ENCODE measurements at regions not wholly inside any gene's neighbourhood (a gene's known extent, or its start where the extent isn't known, plus 50 kb on each side); places are given as distances from the start of the nearest gene placed in this dataset.

DNA sequence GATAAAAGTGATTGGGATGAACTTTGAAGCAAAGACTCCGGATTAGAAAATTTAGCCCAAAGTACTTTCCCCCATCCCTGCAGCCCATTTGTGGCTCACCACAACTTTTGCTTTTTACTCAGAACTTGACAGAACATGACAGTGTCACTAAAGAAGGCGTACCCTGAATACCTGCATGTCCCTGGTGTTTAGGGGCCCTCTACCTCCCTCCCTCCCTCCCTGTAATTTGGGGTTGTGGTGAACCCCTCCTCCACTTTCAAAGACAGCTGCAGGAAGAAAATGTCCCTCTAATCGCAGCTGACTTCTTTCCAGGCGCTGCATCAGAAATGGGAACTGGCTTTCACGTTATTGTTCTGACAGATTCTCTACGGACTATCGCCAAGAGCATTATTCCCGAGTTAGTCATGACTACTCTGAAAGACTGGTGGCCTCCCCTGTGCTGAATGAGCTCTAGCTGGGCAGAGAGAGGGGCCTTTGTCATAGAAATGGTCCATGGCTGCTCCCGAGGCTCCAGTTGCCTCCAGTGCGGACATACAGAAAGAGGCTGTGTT is 93.2 kb upstream of the ARHGEF3 start:
- TF ChIP-seq POLR2A (IDR thresholded peaks at IDR 0.05; ENCODE audit: low read depth, low read length): no peak
- TF ChIP-seq MXI1 (IDR thresholded peaks at IDR 0.05; ENCODE audit: borderline replicate concordance, low read depth, low read length): no peak
- TF ChIP-seq, protein P1, sequence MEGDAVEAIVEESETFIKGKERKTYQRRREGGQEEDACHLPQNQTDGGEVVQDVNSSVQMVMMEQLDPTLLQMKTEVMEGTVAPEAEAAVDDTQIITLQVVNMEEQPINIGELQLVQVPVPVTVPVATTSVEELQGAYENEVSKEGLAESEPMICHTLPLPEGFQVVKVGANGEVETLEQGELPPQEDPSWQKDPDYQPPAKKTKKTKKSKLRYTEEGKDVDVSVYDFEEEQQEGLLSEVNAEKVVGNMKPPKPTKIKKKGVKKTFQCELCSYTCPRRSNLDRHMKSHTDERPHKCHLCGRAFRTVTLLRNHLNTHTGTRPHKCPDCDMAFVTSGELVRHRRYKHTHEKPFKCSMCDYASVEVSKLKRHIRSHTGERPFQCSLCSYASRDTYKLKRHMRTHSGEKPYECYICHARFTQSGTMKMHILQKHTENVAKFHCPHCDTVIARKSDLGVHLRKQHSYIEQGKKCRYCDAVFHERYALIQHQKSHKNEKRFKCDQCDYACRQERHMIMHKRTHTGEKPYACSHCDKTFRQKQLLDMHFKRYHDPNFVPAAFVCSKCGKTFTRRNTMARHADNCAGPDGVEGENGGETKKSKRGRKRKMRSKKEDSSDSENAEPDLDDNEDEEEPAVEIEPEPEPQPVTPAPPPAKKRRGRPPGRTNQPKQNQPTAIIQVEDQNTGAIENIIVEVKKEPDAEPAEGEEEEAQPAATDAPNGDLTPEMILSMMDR (conservative IDR thresholded peaks at IDR 0.05; ENCODE audit: low read depth, low read length): no peak
- TF ChIP-seq, protein P2, sequence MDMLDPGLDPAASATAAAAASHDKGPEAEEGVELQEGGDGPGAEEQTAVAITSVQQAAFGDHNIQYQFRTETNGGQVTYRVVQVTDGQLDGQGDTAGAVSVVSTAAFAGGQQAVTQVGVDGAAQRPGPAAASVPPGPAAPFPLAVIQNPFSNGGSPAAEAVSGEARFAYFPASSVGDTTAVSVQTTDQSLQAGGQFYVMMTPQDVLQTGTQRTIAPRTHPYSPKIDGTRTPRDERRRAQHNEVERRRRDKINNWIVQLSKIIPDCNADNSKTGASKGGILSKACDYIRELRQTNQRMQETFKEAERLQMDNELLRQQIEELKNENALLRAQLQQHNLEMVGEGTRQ (IDR thresholded peaks at IDR 0.05; ENCODE audit: low read depth, low read length): no peak
- TF ChIP-seq SMC3 (IDR thresholded peaks at IDR 0.05; ENCODE audit: low read depth, low read length): no peak
- TF ChIP-seq RFX5 (IDR thresholded peaks at IDR 0.05; ENCODE audit: low read depth, low read length): no peak
- TF ChIP-seq BHLHE40 (IDR thresholded peaks at IDR 0.05; ENCODE audit: low read depth, low read length): no peak
- no peak for TF ChIP-seq RCOR1 (IDR thresholded peaks at IDR 0.05; ENCODE audit: insufficient replicate concordance, low read length)
- TF ChIP-seq MAZ (IDR thresholded peaks at IDR 0.05; ENCODE audit: borderline replicate concordance, low read depth, low read length): no peak
- TF ChIP-seq MAFK (IDR thresholded peaks at IDR 0.05; ENCODE audit: low read depth, low read length): no peak
